Iris pigment epithelial cell (primary cell): ENCODE measurements at regions not wholly inside any gene's neighbourhood (a gene's known extent, or its start where the extent isn't known, plus 50 kb on each side); places are given as distances from the start of the nearest gene placed in this dataset.

Experiments
- DNase-seq: peaks from one replicate; pipeline ENCODE4 v3.0.0-alpha.2; 2011; ENCODE audit warnings: low read depth

DNA sequence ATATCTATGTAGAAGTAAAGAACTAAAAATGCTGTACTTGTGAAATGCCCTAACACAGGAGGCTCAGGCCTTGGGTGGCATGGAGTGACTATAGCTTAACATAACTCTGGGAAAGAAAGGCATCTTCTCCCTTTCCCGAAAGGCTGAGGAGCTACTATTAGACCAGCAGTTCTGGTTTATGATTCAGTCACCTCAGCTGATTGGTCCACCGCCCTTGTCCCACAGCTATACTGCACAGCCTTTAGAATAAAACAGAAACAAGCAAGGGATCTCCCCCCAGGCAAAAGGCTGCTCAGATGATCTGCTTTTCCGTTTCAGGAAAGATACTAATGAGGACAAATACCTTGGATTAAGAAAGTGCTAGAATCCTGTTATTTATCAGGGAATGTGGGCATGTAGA, 171.3 kb downstream of the SNCA start:
- no peak for DNase-seq

DNA sequence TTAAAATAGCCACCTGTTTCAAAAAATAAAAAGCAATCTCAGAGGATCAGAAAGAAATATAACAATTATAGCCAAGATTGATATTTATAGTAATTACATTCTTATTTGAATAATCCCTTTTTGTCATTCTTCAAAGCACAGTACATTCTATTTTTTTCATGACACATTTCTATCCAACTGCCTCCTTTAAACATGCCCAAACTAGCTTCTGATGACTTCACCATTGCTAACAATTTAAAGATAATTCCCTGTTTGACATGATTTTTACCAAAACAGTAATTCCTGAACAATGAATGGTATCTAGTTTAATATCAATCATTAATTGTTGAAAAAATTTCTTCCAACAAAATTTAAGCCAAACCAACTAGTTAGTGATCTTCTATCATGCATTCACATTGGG, 172.4 kb downstream of the SNCA start:
- DNase-seq, result no peak

DNA sequence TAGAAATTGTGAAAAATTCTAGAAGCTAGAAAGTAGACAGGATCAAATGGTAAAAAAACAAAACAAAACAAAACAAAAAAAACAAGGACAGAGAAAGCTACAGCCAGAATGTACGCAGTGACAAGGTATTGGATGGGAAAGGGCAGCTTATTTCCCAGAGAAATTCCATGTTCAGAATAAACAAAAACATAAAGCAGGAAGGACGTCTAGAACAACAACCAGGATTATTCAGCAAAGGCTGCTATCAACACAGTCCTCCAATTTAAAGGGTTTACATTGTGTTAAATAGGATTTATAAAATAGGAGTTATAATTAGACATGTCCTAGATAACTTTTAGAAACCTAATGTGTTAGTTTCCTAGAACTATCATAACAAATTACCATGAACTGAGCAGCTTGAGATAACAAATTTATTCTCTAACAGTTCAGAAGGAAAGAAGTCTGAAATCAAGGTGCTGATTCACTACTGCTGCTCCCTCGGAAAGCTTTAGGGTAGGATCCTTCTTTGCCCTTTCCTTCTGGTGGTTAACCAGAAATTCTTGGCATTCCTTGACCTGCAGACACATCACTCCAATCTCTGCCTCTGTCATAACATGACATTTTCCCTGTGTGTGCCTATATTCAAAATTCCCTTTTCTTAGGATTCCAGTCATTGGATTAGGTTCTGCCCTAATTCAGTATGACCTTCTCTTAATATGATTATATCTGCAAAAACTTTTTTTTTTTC, 175.6 kb downstream of the SNCA start:
- DNase-seq, result peak; percentile 80

DNA sequence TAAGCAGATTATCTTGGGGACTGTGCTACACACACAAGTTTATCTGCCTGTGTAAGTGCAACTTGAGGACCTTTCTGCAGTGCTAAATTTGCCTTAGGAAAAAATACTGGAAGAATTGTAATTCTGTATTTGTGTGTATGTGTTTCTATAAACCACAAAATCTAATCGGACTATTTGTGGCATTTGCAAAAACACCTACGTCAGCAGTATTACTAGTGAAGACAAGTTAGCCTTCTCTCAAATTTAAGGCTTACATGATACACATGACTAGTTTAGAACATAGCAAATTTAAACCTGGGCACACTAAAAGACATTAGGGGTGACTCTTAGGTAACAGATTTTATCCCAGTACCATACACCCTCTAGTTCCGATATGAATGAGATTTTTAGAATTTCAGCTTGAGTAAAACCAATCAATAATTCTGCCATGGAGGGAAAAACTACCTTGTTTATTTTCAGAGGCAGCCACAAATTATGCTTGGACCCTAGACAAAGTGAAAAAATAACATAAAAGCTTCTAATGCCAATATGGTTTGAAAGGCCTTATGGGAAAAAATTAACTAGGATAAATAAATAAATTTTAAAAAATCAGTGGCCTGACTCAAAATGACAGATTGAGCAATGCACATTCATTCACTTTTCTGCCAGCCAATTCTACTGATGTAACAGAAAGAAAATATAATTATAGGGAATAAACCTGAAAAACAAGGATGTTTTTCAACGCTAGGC, 176.4 kb downstream of the SNCA start:
- DNase-seq, result peak; percentile 24

DNA sequence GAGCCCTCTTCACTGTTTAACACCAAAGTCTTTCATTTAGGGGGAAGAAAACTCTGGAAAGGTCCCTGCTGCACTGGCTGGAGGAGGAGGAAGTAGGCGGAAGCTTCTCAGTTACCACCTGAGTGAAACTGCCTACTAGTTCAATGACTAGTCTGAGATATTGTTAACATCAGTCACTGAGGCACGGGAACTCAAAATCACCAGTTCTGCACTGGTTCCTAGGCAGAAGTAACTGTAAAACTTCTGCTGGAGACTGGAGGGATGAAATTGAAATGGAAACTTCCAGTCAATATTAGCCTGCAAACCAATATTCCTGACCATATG, 178.3 kb downstream of the SNCA start:
- no peak for DNase-seq

DNA sequence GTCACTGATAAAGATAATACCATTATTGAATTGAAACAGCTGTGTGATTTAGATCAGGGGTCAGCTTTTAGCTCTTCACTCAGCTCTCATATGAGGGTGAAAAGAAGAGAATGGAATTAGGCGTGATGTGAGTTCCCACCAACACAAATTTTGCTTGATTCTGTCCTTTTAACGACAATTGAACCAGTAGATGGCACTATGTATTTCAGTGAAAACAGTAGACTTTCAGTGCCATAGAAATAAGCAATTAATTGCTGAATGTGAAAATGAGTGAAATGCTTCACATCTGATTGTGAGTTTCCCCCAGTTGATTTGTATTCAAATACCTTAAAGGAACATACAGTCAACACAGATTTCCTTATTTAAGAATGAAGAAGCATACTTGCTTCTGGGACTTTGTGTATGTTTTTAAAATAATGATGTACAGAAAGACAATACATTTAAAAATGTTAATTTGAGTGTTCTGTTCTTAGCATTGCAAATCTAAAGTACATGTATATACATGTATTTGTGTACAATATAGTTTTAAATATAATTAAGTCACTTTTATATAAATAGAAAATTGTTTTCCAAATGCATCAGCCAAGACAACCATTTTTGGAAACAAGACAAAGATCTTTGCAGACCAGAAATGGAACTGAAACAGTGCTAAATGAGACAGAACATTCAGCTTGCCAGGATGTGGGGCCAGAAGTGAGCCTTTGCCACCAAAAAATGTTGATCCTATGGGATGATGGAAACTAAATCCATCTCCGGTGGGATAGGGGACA, 178.8 kb downstream of the SNCA start:
- peak; percentile 36 for DNase-seq

DNA sequence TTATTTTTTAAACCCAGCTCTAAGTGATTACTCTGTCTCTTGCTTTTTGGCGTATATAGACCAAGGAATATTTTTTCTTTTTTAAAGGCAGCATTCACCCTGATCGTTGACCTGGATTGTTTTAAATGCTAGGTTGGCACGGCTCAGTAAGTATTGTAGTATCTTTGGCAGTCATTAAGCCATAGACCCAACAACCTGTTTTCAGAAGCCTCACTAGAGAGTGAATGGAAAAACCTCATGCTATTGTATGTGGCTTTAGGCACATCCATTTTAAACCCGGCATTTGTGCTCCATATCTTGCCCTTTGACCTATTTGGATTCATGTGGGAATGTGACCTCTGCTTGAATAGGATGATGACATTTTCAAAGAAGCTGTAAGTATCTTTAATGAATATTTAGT, 183.9 kb downstream of the SNCA start:
- no peak for DNase-seq

DNA sequence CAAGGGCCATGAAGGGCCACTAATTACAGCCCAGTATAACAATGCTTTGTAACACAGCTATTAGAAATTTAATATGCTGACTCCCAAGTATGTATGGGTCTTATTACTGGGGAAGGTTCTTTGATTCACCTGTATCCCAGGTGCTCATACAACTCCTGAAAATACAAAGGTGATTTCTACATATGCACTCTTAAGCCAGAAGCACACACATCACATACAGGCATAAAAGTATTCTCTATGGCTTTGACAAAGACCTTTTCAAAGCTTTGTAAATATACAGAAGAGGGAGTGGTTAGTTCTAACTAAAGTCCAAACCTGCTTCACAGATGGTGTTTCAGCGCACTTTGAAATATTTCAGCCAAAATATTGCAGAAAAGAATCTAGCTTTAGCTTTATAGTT, 191.5 kb downstream of the SNCA start:
- DNase-seq, result no peak

DNA sequence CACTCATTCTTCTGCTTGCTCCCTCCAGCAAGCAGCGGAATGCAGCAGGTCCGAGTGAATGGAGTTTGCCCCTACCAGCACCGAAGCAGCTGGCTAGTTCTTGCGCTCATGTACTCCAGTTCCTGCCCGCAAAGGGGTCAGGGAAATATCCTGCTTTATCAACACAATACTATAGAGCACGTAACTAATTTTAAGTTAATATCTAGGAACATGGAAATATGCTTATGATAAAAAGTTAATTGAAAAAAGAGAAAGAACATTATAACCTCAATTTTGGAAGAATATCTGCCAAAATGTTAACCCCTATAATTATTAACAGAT, 195.6 kb downstream of the SNCA start:
- no peak for DNase-seq

DNA sequence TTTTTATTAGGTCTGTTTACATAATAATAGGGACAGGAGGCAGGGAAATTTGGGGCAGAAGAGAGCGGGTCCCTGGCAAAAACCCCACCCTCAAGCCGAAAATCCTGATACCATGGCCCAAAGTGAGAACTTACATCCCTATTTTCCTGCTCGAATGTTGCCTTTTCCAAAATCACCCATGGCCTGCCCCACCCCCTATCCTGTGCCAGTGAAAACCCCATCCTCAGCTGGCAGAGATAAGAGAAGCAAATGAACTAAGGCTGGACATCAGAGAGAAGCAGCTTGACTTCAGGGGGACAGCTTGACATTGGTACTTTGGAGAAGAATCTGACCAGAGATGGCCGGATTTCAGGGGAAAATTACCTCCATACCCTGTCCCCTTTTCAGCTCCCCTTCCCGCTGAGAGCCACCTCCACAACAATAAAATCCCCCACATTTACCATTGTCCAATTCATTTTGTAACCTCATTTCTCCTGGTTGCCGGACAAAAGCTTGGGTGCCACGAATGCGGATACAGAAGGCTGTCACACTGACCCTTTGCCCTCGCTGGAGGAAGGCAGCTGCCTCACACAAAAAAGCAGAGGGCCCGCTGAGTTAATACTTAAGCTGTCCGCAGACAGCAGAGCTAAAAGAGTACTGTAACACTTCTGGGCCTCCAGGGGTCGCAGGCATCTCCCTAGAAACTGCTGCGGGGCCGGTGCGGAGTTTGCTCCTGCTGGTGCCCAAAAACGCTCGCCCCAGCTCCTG, 196.2 kb downstream of the SNCA start:
- peak; percentile 67 for DNase-seq

DNA sequence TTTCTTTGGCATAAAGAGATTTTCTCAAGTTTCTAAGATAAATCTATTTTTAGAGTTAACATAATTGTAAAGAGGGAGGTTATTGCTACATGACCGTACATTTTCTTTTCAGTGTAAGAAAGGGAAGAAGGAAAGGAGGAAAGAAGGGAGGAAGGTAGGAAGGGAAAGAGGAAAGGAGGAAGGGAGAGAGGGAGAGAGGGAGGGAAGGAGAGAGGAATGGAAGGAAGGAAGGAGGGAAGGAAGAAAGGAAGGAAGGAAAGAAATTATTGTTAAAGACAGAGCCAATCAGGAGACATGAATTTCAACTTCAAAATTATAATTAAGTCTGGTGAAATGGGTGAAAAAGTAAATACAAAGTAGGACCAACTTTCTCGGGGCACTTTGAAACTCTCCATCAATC, 197.6 kb downstream of the SNCA start:
- DNase-seq, result no peak

DNA sequence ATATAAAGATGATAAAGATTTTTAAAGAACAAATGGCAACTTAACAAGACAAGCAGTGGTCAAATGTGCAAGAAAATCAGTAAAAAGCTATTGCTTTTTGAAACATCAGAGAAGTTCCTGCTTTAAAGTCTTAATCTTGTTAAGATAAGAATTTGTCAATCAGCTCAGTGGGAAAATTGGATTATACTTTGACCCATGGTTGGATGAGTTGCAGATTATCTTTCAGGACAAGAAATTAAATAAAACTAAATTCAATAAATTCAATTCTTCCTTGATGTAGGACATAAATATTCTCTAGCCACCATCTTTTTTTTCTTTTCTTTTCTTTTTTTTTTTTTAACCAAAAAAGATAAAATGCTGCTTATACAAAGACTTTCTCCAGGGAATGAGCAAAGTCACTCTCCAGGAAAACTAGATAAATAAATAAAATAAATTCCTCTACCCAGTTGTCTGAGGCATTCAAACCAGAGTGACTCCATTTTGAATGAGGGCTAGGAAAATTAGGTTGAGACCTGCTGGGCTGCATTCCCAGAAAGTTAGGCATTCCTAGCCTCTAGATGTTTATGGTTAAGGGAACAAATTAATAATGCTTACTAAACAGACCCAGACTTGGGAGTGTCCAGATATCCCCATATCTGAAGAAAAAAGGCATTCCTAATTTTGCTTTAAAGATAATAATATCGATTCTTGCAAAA, 211.2 kb downstream of the SNCA start:
- DNase-seq, result no peak

DNA sequence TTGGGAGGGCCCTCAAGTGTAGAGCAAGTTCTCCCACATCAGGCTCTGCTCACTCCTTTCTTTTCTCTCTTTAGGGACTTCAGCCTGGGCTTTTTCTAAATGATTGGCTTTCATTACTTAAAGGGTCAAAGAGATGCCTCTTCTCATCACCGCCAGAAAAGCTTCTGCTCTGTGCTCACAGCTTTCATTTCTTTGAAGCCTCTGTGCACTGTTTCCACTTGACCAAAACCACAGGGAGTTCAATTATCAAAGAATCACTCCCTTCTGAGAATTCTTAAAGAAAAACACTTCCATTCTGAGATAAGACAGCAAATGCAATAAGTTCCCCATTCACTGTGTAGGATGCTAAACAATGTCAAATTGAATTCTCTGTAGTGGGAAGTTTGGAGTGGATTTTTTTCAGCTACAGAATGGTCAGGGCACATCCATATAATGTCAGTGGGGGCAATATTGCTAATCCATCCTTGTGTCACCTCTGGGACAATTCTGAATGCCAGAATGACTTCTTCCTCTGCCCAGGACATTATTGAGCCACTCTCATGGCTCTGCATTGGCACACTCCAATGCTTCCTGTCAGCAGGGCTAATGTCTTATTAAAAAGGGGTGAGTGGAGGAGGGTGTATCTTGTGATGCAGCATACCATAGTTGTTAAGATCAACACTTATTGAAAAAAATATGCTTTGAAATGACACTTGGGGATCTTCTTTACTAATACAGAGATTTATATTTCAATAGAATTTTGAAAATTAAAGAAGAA, 217.6 kb downstream of the SNCA start:
- DNase-seq, result no peak

DNA sequence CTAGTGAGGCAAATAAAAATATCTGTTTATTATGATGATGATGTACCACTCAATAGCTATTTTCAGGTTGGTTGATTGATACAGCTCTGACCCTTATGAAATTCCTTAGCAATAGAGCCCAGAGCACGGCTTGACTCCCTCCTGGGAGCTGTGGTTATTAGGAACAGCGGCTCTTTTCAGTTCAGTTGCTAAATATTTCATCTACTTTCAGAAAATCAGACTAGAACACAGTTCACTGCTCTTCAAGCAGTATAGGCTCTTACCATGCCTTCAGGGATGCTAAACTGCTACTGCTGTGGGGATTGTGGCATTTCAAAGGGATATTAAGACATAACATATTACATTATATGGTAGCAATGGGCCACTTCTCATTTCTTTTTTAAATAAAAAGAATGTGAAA, 218.8 kb downstream of the SNCA start:
- DNase-seq, result no peak

DNA sequence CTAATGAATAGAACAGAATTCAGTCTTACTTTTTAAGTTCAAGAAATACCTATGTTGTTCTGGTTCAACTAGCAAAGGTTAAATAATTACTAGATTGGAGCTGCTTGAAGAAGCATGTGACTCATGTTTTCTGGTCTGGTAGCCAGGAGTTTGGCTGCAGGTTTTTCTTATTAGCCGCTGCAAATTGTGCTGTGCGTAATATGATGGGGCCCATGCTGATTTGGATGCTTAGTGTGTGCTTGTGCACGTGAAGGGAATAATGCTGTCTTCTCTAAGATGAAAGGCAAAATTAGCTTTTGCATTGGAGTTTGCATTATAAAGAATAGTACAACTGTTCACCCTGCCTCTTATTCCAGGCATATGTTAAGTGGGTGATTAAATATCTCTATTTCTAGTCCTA, 219.6 kb downstream of the SNCA start:
- peak; percentile 12 for DNase-seq

DNA sequence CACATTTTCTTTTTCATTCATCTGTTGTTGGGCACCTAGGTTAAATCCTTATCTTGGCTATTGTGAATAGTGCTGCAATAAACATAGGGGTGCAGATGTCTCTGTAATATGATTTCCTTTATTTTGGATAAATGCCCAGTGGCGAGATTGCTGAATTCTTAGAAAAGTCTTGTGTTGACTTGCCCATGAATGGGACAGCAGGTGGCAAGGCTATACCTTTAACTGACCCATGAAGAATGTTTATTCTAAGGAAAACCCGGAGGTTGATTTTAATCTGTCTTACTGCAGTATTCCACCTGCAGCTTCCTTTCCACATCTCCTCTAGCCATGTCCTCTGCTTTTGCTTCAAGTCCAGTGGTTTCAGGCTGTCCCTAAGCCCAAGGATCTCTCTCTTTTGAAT, 220.6 kb downstream of the SNCA start:
- no peak for DNase-seq

DNA sequence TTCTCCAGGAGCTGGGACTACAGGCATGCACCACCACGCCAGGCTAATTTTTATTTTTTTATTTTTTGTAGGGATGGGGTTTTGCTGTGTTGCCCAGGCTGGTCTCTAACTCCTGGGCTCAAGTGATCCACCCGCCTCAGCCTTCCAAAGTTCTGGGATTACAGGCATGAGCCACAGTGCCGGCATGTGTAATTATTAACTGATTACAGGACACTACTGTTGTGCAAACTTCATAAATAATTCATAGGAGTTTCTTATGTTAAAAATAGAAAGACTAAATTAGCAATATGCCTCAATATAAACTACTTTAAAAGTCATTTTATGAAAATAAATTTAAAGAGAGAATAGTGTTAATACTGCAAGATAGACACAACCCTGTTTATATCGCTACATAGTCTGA, 221.9 kb downstream of the SNCA start:
- no peak for DNase-seq

DNA sequence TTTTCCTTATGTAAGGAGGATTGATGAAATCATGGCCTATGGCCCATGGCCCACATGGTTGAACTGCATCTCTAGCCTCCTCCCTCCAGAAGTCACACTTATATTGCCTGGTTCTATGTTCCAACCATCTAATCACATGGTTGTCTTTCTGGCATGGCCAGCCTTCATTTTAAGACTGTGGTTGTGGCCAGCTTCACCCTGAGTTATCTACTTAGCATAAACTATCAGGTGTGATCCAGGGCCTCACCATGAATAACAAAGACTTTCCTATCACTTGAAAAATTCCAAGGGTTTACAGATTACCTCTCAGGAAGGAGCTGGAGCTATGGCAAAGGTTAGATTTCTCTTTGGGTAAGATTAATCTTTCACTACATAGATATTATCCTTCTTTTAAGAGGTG, 222.8 kb downstream of the SNCA start:
- DNase-seq, result no peak

DNA sequence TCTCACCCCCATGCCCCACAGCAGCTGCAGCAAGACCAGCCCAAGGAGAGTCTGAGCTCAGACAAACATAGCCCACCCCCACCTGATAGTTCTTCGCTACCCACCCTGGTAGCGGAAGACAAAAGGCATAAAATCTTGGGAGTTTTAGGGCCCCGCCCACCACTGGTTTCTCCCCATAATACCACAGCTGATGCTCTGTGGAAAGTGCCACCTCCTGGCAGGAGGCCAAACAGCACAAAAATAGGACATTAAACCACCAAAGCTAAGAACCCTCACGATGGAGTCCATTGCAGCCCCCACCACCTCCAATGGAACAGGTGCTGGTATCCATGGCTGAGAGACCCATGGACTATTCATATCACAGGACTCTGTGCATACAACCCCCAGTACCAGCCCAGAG, 226.7 kb downstream of the SNCA start:
- no peak for DNase-seq

DNA sequence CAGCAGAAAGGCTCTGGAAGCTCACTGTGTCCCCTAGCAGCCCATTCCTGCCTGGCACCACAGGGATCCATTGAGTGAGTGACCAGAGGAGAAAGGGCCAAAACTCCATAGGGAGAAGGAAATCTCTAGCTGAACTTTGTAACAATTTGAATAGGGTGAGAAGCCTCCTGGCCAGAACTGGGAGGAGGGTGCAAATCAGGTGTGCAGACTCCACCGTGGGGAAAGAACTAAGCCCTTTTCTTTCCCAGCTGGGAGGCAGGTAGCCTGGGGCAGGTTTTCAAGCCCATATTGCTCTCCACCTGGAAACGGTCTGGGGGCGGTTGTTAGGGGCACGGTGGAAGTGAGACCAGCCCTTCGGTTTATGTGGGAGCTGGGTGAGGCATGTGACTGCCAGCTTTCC, 227.2 kb downstream of the SNCA start:
- DNase-seq, result no peak

DNA sequence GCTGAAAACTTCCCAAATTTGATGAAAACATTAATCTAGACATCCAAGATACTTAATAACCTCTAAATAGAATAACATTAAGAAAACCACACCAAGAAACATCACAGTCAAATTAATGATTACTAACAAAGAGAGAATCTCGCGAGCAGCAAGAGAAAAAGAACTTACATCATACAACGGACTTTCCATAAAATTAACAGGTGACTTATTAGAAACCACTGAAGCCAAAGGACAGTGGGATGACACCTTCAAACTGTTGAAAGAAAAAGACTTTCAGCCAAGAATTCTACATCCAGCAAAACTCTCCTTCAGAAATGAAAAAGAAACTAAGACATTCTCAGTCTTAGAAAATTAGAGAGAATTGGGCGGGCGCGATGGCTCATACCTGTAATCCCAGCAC, 232.0 kb downstream of the SNCA start:
- DNase-seq, result no peak
